Astrocyte (in vitro differentiated cells and primary cell): ENCODE measurements at regions not wholly inside any gene's neighbourhood (a gene's known extent, or its start where the extent isn't known, plus 50 kb on each side); places are given as distances from the start of the nearest gene placed in this dataset.

Experiments
- DNase-seq: peaks from one replicate; pipeline ENCODE4 v3.0.0-alpha.2; 2010; ENCODE audit warnings: low read depth
- FAIRE-seq: peaks from 2 replicates; lab custom pipeline; 2011; peaks lifted over from hg19 to GRCh38; lab: Jason Lieb, UNC
- H2AFZ ChIP-seq: 2 replicates; pipeline ENCODE4 v1.6.0; 2012; ENCODE audit warnings: low read depth, low read length, inconsistent platforms
- H3K27ac ChIP-seq: 2 replicates; pipeline ENCODE4 v1.5.1; 2011; ENCODE audit warnings: low read depth, low read length, inconsistent platforms
- H3K27me3 ChIP-seq: 2 replicates; pipeline ENCODE4 v1.6.0; 2011; ENCODE audit warnings: low read length, inconsistent platforms; ENCODE audit not compliant: insufficient read depth
- H3K36me3 ChIP-seq: 2 replicates; pipeline ENCODE4 v1.5.1; 2011; ENCODE audit warnings: low read length, inconsistent platforms; ENCODE audit not compliant: insufficient read depth
- H3K4me1 ChIP-seq: 2 replicates; pipeline ENCODE4 v1.5.1; 2011; ENCODE audit warnings: low read length, inconsistent platforms; ENCODE audit not compliant: insufficient read depth
- H3K4me2 ChIP-seq: 2 replicates; pipeline ENCODE4 v1.6.0; 2012; ENCODE audit warnings: low read length, inconsistent platforms
- H3K4me3 ChIP-seq: 2 replicates; pipeline ENCODE4 v1.5.1; 2011; ENCODE audit warnings: low read depth, mild to moderate bottlenecking, low read length, inconsistent platforms; ENCODE audit not compliant: insufficient read depth
- H3K79me2 ChIP-seq: 2 replicates; pipeline ENCODE4 v1.6.0; 2012; ENCODE audit warnings: mild to moderate bottlenecking, low read length, inconsistent platforms; ENCODE audit not compliant: insufficient read depth
- H3K9ac ChIP-seq: 2 replicates; pipeline ENCODE4 v1.6.0; 2012; ENCODE audit warnings: mild to moderate bottlenecking, low read length, inconsistent platforms
- H3K9me3 ChIP-seq: 2 replicates; pipeline ENCODE4 v1.5.1; 2012; ENCODE audit warnings: low read depth, mild to moderate bottlenecking, low read length, inconsistent platforms; ENCODE audit not compliant: insufficient read depth
- H4K20me1 ChIP-seq: 2 replicates; pipeline ENCODE4 v1.6.0; 2012; ENCODE audit warnings: low read length, inconsistent platforms; ENCODE audit not compliant: insufficient read depth
- H3K27ac Mint-ChIP-seq: one replicate; pipeline ENCODE4 v1.8.0; 2021; ENCODE audit warnings: mild to moderate bottlenecking, mixed read lengths; ENCODE audit not compliant: unreplicated experiment
- H3K27me3 Mint-ChIP-seq: one replicate; pipeline ENCODE4 v1.8.0; 2021; ENCODE audit warnings: low read depth, mixed read lengths; ENCODE audit not compliant: unreplicated experiment
- H3K36me3 Mint-ChIP-seq: one replicate; pipeline ENCODE4 v1.8.0; 2021; ENCODE audit warnings: low read depth, mixed read lengths; ENCODE audit not compliant: unreplicated experiment
- H3K4me1 Mint-ChIP-seq: one replicate; pipeline ENCODE4 v1.8.0; 2021; ENCODE audit warnings: low read depth, mixed read lengths; ENCODE audit not compliant: unreplicated experiment
- H3K4me3 Mint-ChIP-seq: one replicate; pipeline ENCODE4 v1.8.0; 2021; ENCODE audit warnings: mild to moderate bottlenecking, moderate library complexity, mixed read lengths; ENCODE audit not compliant: unreplicated experiment
- H3K9me3 Mint-ChIP-seq: one replicate; pipeline ENCODE4 v1.8.0; 2021; ENCODE audit warnings: mild to moderate bottlenecking, mixed read lengths; ENCODE audit not compliant: unreplicated experiment
- CTCF ChIP-seq: IDR thresholded peaks from 2 replicates; pipeline ENCODE4 v1.5.1; 2011; ENCODE audit warnings: low read depth, mild to moderate bottlenecking, inconsistent platforms, low read length, moderate library complexity; ENCODE audit not compliant: insufficient read depth
- EZH2 ChIP-seq: IDR thresholded peaks from 2 replicates; pipeline ENCODE4 v1.6.1; 2012; ENCODE audit warnings: mild to moderate bottlenecking, low read length, inconsistent platforms; ENCODE audit not compliant: insufficient read depth

GRCh38 chr20:19003366-19004336, 190.1 kb downstream of the SCP2D1 start:
- Histone ChIP-seq H3K27ac (no peak overlapping the region), H3K27me3 (no peaks in the 10 kb centered on the region), H4K20me1 (no peaks in the 10 kb centered on the region), H3K9me3 (peaks cover 3% of the 10 kb centered on the region), H3K4me1 (no peaks in the 10 kb centered on the region), H3K36me3 (no peaks in the 10 kb centered on the region), H3K79me2 (no peaks in the 10 kb centered on the region), H2AFZ (no peak overlapping the region), H3K4me2 (no peak overlapping the region), H3K4me3 (no peak overlapping the region), H3K9ac (no peak overlapping the region)
- TF ChIP-seq EZH2 (no peak), CTCF (no peak)
- DNase-seq = no peak
- H3K27ac Mint-ChIP-seq = no peak overlapping the region
- no peak overlapping the region for H3K4me3 Mint-ChIP-seq
- H3K27me3 Mint-ChIP-seq = peaks cover 8% of the 10 kb centered on the region
- no peaks in the 10 kb centered on the region for H3K36me3 Mint-ChIP-seq
- peaks cover 2% of the 10 kb centered on the region for H3K9me3 Mint-ChIP-seq
- H3K4me1 Mint-ChIP-seq = no peaks in the 10 kb centered on the region
- no peak for FAIRE-seq

DNA sequence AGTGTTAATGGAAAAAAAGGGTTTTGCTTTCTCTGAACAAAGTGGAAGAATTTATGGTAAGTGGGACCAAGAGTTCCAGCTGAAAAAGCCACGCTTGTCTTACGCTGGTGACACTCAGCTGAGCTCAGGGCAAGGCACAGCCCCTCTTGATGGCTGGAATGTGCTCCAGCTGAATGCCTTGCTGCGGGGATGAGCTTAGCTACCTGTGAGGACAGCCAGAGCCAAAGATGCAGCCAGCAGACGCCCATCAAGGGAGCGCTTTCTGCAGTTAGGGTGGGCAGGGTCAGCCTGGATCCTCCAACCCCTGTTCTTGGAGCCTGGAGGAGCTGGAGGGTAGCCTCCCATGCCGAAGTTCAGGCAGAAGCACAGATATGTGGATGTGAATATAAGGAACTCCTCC, 191.4 kb downstream of the SCP2D1 start:
- Mint-ChIP-seq H3K4me1 (no peaks in the 10 kb centered on the region), H3K9me3 (no peaks in the 10 kb centered on the region), H3K27ac (no peak overlapping the region), H3K4me3 (no peak overlapping the region), H3K27me3 (peaks cover 8% of the 10 kb centered on the region), H3K36me3 (no peaks in the 10 kb centered on the region)
- H3K27me3 ChIP-seq = no peaks in the 10 kb centered on the region
- FAIRE-seq (no peak), DNase-seq (no peak)
- no peaks in the 10 kb centered on the region for H3K4me1 ChIP-seq
- H4K20me1 ChIP-seq = no peaks in the 10 kb centered on the region
- H2AFZ ChIP-seq = no peak overlapping the region
- H3K9ac ChIP-seq = no peak overlapping the region
- H3K4me2 ChIP-seq = no peak overlapping the region
- no peak overlapping the region for H3K27ac ChIP-seq
- no peaks in the 10 kb centered on the region for H3K36me3 ChIP-seq
- TF ChIP-seq CTCF (no peak), EZH2 (no peak)
- H3K79me2 ChIP-seq = no peaks in the 10 kb centered on the region
- no peak overlapping the region for H3K4me3 ChIP-seq
- H3K9me3 ChIP-seq = peaks cover 3% of the 10 kb centered on the region

DNA sequence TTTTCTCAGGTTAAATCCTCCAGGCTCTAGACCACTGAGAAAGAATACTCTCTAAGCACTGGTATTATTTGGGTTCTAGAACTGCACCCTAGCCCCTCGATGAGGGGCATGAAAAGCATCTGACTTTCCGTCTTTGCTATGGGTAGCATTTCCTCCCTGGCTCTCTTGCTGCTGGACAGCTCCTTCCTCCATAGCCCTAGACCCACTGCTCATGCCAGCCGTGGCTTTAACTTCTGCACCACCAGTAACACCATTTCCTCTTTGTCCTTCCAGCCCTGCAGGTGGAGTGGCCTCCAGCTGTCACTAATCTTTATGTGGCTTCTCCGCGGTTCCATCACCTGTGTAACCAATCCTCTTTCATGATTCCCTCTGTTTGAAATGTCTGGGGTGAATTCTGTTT, 194.9 kb downstream of the SCP2D1 start:
- no peak for TF ChIP-seq CTCF
- no peak for TF ChIP-seq EZH2
- Mint-ChIP-seq H3K27me3 (peaks cover 12% of the 10 kb centered on the region), H3K36me3 (no peaks in the 10 kb centered on the region), H3K4me1 (peaks cover 4% of the 10 kb centered on the region), H3K4me3 (no peak overlapping the region), H3K9me3 (no peaks in the 10 kb centered on the region), H3K27ac (no peak overlapping the region)
- Histone ChIP-seq H3K4me2 (no peak overlapping the region), H3K36me3 (no peaks in the 10 kb centered on the region), H3K27me3 (no peaks in the 10 kb centered on the region), H3K9ac (no peak overlapping the region), H2AFZ (no peak overlapping the region), H4K20me1 (no peaks in the 10 kb centered on the region), H3K79me2 (no peaks in the 10 kb centered on the region), H3K4me3 (no peak overlapping the region), H3K9me3 (peaks cover 3% of the 10 kb centered on the region), H3K27ac (no peak overlapping the region), H3K4me1 (no peaks in the 10 kb centered on the region)
- no peak for FAIRE-seq
- DNase-seq = no peak
